Fibroblast of the conjunctiva (primary cell): ENCODE measurements at regions not wholly inside any gene's neighbourhood (a gene's known extent, or its start where the extent isn't known, plus 50 kb on each side); places are given as distances from the start of the nearest gene placed in this dataset.
A peak's percentile ranks its signal among the peaks of the same experiment; 100 is the strongest.
"Not testable (repeated sequence)": the region's sequence is repeated elsewhere in the genome, so short reads cannot be mapped to it uniquely, and the experiment has no call there.

Experiments
- DNase-seq: peaks from one replicate; pipeline ENCODE4 v3.0.0-alpha.2; 2010; ENCODE audit warnings: low read depth

- no peak for DNase-seq
Measured at GRCh38 chr10:52368725-52369124, 54.6 kb downstream of the DKK1 start.

GRCh38 chr10:52374207-52374606 lies 60.1 kb downstream of the DKK1 start:
- DNase-seq = not testable (repeated sequence)

- no peak for DNase-seq
Measured at GRCh38 chr10:52376694-52377354, 62.7 kb downstream of the DKK1 start.

DNA sequence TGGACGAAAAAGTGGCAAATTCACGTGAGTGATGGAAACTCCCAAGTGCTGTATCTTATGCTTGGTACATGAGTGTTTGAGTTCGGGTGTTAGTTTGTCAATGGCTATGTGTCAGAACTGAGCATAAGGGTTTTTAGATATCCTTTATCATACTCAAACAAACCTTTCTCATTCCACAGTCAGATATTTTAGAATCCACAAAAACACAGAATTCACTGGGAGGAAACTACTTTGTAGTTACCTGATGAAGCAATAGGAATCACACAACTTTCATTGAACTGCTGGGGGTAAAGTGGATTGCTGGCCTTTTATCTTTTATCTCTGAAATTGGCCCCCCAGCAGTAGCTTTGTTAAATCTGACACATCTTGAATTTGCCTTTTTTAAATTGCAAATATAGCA lies 64.0 kb downstream of the DKK1 start:
- DNase-seq = no peak

DNA sequence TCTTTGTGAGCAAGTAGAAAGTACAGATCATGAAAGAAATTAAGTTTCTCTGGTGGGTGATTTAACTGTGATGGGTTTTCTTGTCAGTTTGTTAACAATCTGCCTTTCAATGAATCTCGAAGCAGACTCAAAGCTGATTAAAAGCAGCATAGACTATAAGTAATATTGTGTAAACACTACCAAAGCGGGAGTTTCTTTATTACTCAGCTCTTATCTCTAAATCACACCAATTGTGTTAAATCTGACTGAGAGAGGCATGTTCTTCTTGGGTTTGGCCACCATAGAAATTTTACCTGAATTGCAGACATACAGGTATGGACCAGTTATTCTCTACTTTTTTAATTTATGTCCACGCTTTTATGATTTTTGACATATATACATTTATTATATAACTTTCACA lies 65.2 kb downstream of the DKK1 start:
- no peak for DNase-seq

- no peak for DNase-seq
Measured at GRCh38 chr10:52383088-52383487, 69.0 kb downstream of the DKK1 start.

DNA sequence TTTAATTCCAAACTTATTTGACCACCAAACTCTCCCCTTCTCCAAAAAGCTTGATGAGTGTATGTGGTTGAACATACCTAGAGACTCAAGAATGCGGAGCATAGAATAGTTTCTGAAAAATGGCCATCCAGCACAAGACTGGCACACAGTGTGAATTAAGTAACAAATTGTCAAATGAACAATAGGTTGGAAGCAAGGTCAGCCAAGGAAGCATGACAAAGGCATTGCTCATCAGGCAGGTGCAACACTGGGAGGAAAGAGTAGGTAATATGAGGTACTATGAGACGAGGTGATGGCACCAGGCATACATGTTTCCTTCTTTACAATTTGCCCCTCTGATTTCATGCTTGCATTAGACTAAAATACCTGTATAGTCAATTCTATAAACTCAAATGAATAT lies 73.7 kb downstream of the DKK1 start:
- DNase-seq = no peak

- no peak for DNase-seq
Measured at GRCh38 chr10:52390388-52390787, 76.3 kb downstream of the DKK1 start.

DNA sequence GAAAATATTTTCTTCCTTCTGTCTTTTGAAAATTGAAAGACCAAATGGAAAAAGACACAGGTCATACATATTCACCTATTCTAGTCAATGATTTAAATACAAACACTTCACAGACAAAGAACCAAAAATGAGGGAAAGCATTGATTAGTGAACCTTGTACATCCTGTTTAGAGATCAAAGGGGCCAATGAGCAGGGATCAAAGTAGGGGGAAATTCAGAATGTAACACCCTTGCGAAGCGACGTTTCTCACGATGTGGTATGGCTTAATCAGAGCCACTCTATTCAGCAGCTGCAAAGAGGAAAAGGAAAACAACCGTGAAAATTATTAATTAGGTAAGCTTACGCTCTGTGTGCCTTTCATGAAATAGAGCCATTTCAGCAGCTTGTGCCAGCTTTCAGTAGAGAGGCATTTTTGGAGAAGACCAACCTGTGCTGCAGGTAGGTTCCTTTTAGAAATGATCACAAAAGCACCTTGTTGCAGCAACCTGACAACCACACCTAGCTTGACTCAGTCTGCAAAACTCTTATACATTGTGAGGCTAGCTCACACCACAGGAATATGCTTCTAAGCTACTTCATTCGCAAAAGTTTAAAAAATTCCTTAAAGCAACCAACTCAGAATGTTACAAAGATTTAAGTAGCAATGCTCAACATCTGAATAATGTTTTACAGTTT lies 78.0 kb downstream of the DKK1 start:
- no peak for DNase-seq

GRCh38 chr10:52394246-52394645 lies 80.2 kb downstream of the DKK1 start:
- no peak for DNase-seq

DNA sequence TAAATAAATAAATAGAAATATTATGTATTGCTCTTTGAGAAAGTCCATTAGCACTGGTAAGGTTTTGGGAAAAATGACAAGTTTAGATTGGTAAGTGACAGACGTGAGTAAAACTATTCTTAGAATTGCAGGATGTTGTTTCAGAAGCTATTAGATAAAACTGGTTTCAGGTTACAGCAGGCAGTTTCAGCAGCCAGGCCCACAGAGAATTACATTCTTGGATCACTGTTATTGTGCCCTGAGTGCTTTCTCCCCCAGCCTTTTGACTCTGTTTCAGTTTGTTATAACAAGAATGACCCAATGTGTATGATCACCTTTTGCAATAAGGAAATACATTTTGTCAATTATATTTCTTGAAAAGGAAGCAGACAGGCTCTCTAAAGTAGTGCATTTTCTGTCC lies 86.5 kb downstream of the DKK1 start:
- DNase-seq = no peak

DNA sequence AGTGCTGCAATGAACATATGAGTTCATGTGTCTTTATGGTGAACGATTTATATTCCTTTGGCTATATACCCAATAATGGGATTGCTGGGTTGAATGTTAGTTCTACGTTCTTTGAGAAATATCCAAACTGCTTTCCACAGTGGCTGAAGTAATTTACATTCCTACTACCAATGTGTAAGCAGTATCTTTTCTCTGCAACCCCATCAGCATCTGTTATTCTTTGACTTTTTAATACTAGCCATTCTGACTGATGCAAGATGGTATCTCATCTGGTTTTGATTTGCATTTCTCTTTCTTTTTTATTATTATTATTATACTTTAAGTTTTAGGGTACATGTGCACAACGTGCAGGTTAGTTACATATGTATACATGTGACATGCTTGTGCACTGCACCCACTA lies 89.7 kb downstream of the DKK1 start:
- not testable (repeated sequence) for DNase-seq

GRCh38 chr10:52409195-52409594 lies 95.1 kb downstream of the DKK1 start:
- DNase-seq = no peak

GRCh38 chr10:52409928-52410327 lies 95.8 kb downstream of the DKK1 start:
- no peak for DNase-seq

DNA sequence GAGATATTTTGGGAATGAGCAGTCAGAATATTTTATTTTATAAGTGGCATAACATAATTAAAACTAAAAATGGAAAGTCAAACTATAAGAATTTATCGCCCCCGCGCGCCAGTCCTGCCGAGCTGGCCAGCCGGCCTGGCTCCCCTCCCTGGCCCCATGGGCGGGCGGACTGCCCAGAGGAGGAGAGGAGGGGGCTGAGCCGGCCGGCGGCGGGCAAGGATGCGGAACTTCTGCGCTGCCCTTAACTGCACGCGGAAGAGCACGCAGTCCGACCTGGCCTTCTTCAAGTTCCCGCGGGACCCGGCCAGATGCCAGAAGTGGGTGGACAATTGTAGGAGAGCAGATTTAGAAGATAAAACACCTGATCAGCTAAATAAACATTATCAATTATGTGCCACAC lies 96.8 kb downstream of the DKK1 start:
- no peak for DNase-seq

DNA sequence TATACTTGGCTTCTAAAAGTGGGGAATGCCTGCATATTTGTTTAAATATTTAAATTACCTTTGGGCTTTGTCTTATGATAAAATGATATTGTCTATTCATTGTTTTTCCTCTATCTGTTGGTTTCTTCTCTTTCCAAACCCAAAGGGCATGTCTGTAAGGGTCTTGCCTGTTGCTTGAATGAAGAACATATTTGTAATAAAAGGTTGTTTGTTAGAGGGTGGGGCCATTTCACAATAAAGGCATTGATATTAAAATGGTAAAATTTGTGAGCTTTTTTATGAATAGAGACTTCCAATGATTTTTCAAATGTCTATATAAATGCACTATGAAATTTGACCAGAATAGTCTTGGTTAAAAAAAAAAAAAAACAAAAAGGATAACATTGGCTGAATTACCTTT lies 105.2 kb downstream of the DKK1 start:
- no peak for DNase-seq

DNA sequence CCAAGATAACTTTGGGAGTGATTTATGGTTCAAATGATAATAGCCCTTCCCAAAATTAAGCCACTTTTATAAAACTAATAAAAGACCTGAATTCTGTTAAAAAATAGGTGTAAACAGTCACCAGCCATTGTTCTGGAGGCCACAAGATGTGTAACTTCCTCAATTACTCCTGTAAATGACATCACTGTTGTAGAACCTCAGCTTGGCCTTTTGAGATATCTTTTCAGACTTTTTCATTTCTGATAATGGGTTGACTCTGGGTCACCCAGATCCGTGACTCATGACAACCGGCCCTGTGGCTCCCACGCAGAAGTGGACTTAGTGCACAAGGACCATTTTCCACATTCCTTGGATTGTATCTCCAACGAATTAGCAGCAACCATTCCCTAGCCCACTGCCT lies 106.6 kb downstream of the DKK1 start:
- no peak for DNase-seq

- no peak for DNase-seq
Measured at GRCh38 chr10:52423369-52423768, 109.3 kb downstream of the DKK1 start.

DNA sequence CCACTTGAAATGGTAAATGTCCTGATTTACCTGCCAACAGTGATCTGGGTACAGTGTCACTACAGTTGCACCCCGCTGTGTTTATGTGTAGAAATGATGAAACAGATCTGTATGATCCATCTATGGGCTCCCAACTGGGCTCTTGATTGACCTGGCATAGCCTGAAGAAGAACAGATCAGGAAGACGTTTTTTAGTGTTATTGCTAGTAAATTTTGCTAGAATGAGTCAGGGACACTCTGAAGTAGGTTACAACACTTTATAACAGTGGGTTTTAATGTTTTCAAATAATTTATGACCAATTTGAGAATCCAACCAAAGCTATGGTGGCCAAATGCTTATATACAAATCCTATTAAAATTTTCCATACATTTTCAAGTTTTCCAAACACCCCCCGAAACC lies 110.3 kb downstream of the DKK1 start:
- no peak for DNase-seq

DNA sequence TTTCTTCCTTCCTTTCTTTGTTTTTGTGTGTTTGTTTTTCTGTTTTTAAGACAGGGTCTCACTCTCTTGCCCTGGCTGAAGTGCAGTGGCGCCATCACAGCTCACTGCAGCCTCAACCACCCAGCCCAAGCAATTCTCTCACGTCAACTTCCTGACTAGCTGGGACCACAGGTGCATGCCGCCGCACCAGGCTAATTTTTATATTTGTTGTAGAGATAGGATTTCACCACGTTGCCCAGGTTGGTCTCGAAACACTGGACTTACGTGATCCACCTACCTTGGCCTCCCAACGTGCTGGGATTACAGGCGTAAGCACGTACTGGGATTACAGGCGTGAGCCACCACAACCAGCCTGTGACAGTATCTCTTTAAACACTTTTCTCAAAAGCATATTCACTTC lies 120.7 kb downstream of the DKK1 start:
- DNase-seq = no peak

- peak; percentile 69 for DNase-seq
Measured at GRCh38 chr10:52436664-52437063, 122.6 kb downstream of the DKK1 start.

DNA sequence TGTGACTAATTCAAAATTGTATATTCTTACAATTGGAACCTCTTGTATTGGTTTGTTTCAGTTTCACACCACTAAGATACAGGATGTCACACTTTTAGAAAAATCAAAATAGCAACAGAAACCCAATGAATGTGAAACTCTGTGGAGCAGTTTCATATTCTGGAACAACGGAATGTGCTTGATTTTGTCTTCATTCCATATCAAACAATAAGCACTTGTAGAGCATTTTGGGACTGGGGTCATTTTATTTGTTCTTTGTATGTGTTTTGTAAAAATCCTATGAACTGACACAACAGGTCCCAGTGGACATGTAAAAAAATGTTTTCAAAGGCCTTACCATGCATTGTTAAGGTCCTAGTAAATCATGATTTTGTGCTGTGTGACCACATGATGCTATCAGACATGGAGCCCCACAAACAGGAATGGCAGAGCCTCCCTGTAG lies 123.1 kb downstream of the DKK1 start:
- DNase-seq = no peak

- no peak for DNase-seq
Measured at GRCh38 chr10:52438119-52438518, 124.0 kb downstream of the DKK1 start.
